Osteocyte (in vitro differentiated cells): ENCODE measurements at regions not wholly inside any gene's neighbourhood (a gene's known extent, or its start where the extent isn't known, plus 50 kb on each side); places are given as distances from the start of the nearest gene placed in this dataset.

Source experiments
- DNase-seq: peaks from one replicate; pipeline ENCODE4 v3.0.0; 2021; ENCODE audit warnings: mixed read lengths; ENCODE audit not compliant: unreplicated experiment; ENCODE audit errors: extremely low spot score
- H3K27ac Mint-ChIP-seq: one replicate; pipeline ENCODE4 v1.8.0; 2021; ENCODE audit warnings: mild to moderate bottlenecking, mixed read lengths; ENCODE audit not compliant: unreplicated experiment
- H3K27me3 Mint-ChIP-seq: one replicate; pipeline ENCODE4 v1.8.0; 2021; ENCODE audit warnings: mixed read lengths; ENCODE audit not compliant: unreplicated experiment
- H3K36me3 Mint-ChIP-seq: one replicate; pipeline ENCODE4 v1.8.0; 2021; ENCODE audit warnings: mixed read lengths; ENCODE audit not compliant: unreplicated experiment
- H3K4me1 Mint-ChIP-seq: one replicate; pipeline ENCODE4 v1.8.0; 2021; ENCODE audit warnings: mixed read lengths; ENCODE audit not compliant: unreplicated experiment
- H3K4me3 Mint-ChIP-seq: one replicate; pipeline ENCODE4 v1.8.0; 2021; ENCODE audit warnings: mild to moderate bottlenecking, moderate library complexity, mixed read lengths; ENCODE audit not compliant: unreplicated experiment
- H3K9me3 Mint-ChIP-seq: one replicate; pipeline ENCODE4 v1.8.0; 2021; ENCODE audit warnings: mixed read lengths; ENCODE audit not compliant: unreplicated experiment
- TF ChIP-seq, protein P1 (sequence below): fragments of 200-600 bp; sonication (generic); IDR thresholded peaks from 2 replicates; pipeline ENCODE4 v1.5.0; 2021; ENCODE audit warnings: antibody characterized with exemption, mild to moderate bottlenecking, moderate library complexity

DNA sequence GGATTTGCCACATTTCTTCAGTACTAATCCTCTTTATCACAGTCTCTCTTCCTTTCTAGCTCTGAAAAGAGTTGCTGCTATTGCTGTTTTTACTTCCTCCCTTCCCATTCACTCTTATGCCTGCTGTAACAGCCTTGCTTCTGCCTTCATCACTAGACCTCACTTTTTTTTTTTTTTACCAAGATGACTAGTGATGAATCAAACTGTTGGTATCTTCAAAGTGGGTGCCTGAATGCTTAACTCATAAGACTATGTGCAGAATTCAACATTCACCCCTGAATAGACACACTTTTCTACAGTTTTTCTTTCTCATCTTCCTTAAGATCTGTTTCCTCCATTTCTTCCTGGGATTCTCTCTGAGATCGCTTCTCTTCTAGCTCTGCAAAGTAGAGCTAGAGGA, 217.2 kb upstream of the HTR2A start:
- H3K9me3 Mint-ChIP-seq: no peaks in the 10 kb centered on the region
- H3K27me3 Mint-ChIP-seq: no peaks in the 10 kb centered on the region
- no peak for DNase-seq
- H3K4me1 Mint-ChIP-seq: no peaks in the 10 kb centered on the region
- H3K36me3 Mint-ChIP-seq: no peaks in the 10 kb centered on the region
- no peak overlapping the region for H3K4me3 Mint-ChIP-seq
- TF ChIP-seq, protein P1, sequence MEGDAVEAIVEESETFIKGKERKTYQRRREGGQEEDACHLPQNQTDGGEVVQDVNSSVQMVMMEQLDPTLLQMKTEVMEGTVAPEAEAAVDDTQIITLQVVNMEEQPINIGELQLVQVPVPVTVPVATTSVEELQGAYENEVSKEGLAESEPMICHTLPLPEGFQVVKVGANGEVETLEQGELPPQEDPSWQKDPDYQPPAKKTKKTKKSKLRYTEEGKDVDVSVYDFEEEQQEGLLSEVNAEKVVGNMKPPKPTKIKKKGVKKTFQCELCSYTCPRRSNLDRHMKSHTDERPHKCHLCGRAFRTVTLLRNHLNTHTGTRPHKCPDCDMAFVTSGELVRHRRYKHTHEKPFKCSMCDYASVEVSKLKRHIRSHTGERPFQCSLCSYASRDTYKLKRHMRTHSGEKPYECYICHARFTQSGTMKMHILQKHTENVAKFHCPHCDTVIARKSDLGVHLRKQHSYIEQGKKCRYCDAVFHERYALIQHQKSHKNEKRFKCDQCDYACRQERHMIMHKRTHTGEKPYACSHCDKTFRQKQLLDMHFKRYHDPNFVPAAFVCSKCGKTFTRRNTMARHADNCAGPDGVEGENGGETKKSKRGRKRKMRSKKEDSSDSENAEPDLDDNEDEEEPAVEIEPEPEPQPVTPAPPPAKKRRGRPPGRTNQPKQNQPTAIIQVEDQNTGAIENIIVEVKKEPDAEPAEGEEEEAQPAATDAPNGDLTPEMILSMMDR: no peak
- no peak overlapping the region for H3K27ac Mint-ChIP-seq

DNA sequence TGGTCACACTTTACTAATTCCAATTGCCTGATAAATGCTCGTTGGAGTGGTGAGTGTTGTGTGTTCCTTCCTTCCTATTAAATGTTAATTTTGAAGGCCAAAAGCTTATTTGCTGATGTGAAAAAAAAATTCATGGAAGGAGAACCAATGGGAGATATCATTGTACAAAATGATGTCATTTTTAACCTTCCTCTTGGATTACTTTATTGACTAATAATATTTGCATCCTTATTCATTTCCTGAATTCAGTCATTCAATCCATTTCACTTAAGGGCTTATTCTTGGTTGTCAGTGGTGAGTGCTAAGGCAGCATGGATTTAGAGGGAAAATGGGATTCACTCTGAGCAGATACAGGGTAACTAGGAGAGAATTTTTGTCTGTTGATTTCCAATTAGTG, 216.0 kb upstream of the HTR2A start:
- no peak for DNase-seq
- Mint-ChIP-seq H3K4me1 (no peaks in the 10 kb centered on the region), H3K9me3 (no peaks in the 10 kb centered on the region), H3K27me3 (no peaks in the 10 kb centered on the region), H3K27ac (no peak overlapping the region), H3K36me3 (no peaks in the 10 kb centered on the region), H3K4me3 (no peak overlapping the region)
- TF ChIP-seq, protein P1: no peak

DNA sequence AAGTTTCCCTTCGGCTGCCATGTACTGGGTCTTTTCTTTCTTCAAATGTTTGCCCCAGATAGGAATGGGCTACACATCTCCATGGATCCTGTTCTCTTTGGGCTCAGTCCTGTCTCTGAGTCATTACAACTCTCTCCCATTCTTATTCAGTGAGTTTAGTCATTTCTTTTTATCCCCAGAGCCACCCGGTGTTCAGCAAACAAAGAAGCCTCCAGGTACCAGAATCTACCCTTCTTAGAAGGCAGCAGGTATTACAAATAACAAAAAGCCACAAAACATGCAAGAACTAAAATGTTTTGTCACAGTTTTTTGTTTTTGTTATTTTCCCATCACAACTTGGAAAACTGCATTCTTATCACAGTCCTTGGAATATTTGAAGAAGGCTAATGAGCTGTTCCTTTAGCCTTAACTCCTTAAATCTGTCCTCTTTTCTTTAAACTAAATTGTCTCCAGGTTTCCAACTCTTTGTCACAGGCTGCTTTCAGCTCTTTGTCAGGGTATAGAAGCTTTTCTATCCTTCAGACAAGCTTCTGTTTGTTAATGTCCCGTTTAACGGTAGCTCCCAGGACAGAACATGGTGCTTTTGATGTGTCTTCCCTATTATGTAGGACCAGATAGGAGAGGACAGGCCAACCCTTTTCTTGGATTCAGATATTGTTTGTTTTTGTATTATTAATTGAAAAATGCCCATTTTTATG, 215.5 kb upstream of the HTR2A start:
- Mint-ChIP-seq H3K4me1 (no peaks in the 10 kb centered on the region), H3K9me3 (no peaks in the 10 kb centered on the region), H3K27me3 (no peaks in the 10 kb centered on the region), H3K4me3 (no peak overlapping the region), H3K36me3 (no peaks in the 10 kb centered on the region), H3K27ac (no peak overlapping the region)
- no peak for DNase-seq
- TF ChIP-seq, protein P1: no peak

DNA sequence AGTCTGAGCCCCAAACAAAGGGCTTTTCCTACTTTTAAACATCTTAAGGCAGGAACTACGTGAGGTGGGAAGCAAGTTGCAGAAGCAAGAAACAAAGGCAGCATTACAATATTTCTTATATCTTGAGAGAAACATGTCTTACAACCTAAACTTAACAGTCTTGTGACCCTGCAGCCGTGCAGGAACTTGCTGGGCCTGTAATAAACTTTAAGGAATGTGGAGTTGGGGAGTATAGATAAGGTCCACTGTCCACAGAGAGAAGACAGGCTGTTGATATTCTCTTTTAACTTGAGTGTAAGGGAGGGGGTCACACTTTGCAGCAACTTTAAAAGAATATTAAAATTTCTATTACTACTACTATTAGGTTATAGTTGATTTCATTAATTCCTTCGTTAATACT, 214.6 kb upstream of the HTR2A start:
- no peak for DNase-seq
- Mint-ChIP-seq H3K9me3 (no peaks in the 10 kb centered on the region), H3K27ac (no peak overlapping the region), H3K36me3 (no peaks in the 10 kb centered on the region), H3K4me1 (no peaks in the 10 kb centered on the region), H3K27me3 (peaks cover 3% of the 10 kb centered on the region), H3K4me3 (no peak overlapping the region)
- TF ChIP-seq, protein P1: no peak

DNA sequence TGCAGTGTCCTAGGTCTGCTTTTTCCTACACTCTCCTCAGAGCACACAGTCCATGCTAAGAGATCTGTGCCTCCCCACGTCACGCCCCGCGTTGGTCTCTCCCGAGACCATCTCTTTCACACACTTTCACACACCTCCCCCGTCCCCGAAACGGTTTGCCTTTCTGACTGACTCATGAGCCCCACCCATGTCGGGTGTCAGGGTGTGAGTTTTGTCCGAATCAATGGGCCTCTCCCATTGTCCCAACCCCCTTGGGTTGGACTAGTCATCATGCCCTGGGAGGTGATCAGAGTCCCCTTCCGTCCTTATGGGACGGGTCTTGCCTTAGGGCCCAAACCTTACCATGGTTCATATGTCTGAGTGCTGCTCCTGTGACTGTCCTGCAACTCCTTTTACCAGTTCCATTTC, 214.0 kb upstream of the HTR2A start:
- peaks cover 3% of the 10 kb centered on the region for H3K27me3 Mint-ChIP-seq
- H3K4me1 Mint-ChIP-seq: no peaks in the 10 kb centered on the region
- DNase-seq: no peak
- no peaks in the 10 kb centered on the region for H3K9me3 Mint-ChIP-seq
- H3K4me3 Mint-ChIP-seq: no peak overlapping the region
- TF ChIP-seq, protein P1: no peak
- no peaks in the 10 kb centered on the region for H3K36me3 Mint-ChIP-seq
- H3K27ac Mint-ChIP-seq: no peak overlapping the region
